GM06990 (cell line): ENCODE measurements at regions not wholly inside any gene's neighbourhood (a gene's known extent, or its start where the extent isn't known, plus 50 kb on each side); places are given as distances from the start of the nearest gene placed in this dataset.

Experiments used
- DNase-seq: peaks from one replicate; pipeline ENCODE4 v3.0.0-alpha.2; 2011; ENCODE audit not compliant: insufficient read length; ENCODE audit errors: extremely low read depth
- H3K27me3 ChIP-seq: replicated peaks from 2 replicates; pipeline ENCODE4 v1.6.0; 2011; ENCODE audit warnings: low read length; ENCODE audit not compliant: control insufficient read depth, insufficient read depth
- H3K36me3 ChIP-seq: 2 replicates; pipeline ENCODE4 v1.5.1; 2011; ENCODE audit warnings: low read length; ENCODE audit not compliant: control insufficient read depth, insufficient read depth
- H3K4me3 ChIP-seq: replicated peaks from 2 replicates; pipeline ENCODE4 v1.5.1; 2011; ENCODE audit warnings: low read depth, mild to moderate bottlenecking, control low read depth, low read length
- CTCF ChIP-seq: IDR thresholded peaks from 2 replicates; pipeline ENCODE4 v1.5.1; 2011; ENCODE audit warnings: low read length, control low read depth, mild to moderate bottlenecking, inconsistent platforms; ENCODE audit not compliant: insufficient read depth, poor library complexity, severe bottlenecking

GRCh38 chr15:72840114-72840513 lies 56.6 kb upstream of the ADPGK start:
- Histone ChIP-seq H3K4me3 (no peak overlapping the region), H3K27me3 (no peaks in the 10 kb centered on the region), H3K36me3 (no peaks in the 10 kb centered on the region)
- TF ChIP-seq CTCF, result no peak
- no peak for DNase-seq

- TF ChIP-seq CTCF, result no peak
- Histone ChIP-seq H3K36me3 (no peaks in the 10 kb centered on the region), H3K4me3 (no peak overlapping the region), H3K27me3 (no peaks in the 10 kb centered on the region)
- DNase-seq, result no peak
Measured at GRCh38 chr15:72838311-72838731, 54.8 kb upstream of the ADPGK start.

GRCh38 chr15:72836676-72837330 lies 53.2 kb upstream of the ADPGK start:
- no peak for TF ChIP-seq CTCF
- Histone ChIP-seq H3K4me3 (no peak overlapping the region), H3K36me3 (no peaks in the 10 kb centered on the region)

GRCh38 chr15:72835294-72835890 lies 51.8 kb upstream of the ADPGK start:
- peak; percentile 43 for TF ChIP-seq CTCF
- no peak for DNase-seq
- Histone ChIP-seq H3K36me3 (no peaks in the 10 kb centered on the region), H3K27me3 (no peaks in the 10 kb centered on the region), H3K4me3 (no peak overlapping the region)

More at GRCh38 chr15:72836676-72837330, 53.2 kb upstream of the ADPGK start:
- H3K27me3 ChIP-seq, result no peaks in the 10 kb centered on the region
- no peak for DNase-seq

- no peak for DNase-seq
- Histone ChIP-seq H3K36me3 (no peaks in the 10 kb centered on the region), H3K4me3 (no peak overlapping the region), H3K27me3 (no peaks in the 10 kb centered on the region)
- no peak for TF ChIP-seq CTCF
Measured at GRCh38 chr15:72833561-72833960, 50.0 kb upstream of the ADPGK start.
